CD4-positive, alpha-beta T cell treated with Interleukin-12 subunit alpha and Interleukin-12 subunit beta, for 1 hour (primary cell): ENCODE measurements at regions not wholly inside any gene's neighbourhood (a gene's known extent, or its start where the extent isn't known, plus 50 kb on each side); places are given as distances from the start of the nearest gene placed in this dataset.

Source experiments
- DNase-seq: peaks from one replicate; pipeline ENCODE4 v3.0.0-alpha.2; 2020

DNA sequence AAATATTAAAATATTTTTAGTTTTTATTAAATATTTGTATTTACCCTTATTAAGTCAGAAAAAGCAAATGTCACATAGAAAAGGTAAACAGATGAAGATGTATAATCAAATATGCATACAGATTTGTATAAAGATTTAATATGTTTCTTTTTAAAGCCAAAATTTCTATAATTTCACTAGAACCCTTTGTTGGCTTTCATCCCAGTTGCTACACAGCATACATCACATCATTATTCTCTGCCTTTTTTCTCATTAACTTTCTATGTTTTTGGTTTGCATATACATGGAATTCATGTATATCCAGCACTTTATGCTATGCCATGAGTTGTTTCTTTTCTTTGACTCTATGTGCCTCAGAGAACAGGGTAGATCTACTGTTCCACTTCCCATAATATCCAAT, 957.9 kb upstream of the ADGRL2 start:
- DNase-seq: no peak

- DNase-seq: no peak
Measured at GRCh38 chr1:80841261-80841660, 959.5 kb upstream of the ADGRL2 start.

GRCh38 chr1:80837066-80837465, 963.7 kb upstream of the ADGRL2 start:
- DNase-seq: no peak

GRCh38 chr1:80836505-80836904, 964.2 kb upstream of the ADGRL2 start:
- no peak for DNase-seq

GRCh38 chr1:80827666-80828065, 973.1 kb upstream of the ADGRL2 start:
- DNase-seq: no peak

- DNase-seq: no peak
Measured at GRCh38 chr1:80825067-80825466, 975.7 kb upstream of the ADGRL2 start.

- DNase-seq: no peak
Measured at GRCh38 chr1:80818211-80818610, 982.5 kb upstream of the ADGRL2 start.

DNA sequence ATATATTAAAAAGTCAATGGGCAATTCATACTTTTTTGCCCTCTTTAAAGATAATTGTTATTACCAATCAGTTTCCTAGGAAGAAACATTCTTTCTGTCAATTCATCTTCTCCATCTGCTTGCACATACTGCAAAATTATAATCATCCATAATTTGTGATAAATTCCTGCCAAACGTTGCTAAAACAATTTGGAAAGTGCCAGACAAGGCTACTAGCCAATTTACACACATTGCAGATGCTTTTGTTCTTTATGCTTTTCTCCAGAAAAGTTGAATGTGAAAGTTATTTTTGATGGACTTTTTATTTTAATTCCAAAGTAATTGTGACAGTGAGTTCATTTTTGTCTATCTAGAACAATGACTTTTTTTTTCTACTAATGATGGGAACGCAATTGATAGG, 992.8 kb upstream of the ADGRL2 start:
- DNase-seq: no peak

- DNase-seq: no peak
Measured at GRCh38 chr1:80806431-80806830, 994.3 kb upstream of the ADGRL2 start.

DNA sequence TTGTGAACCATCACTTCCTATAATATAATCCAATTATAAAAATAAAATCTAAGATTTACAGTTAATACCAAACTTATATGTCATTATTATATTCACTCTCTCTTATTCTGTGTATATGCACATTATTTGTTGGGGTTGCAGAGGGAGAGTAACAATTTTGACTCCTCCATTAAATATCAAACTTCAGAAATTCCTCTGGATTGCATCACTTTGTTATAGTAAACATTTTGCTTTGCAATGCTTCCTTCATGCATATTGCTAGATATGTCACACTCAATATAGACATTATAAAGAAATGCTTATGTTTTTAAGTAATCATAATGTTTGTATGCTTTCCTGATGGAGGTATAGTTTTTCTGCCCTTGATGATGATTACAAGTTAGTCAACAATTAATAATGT, 999.0 kb upstream of the ADGRL2 start:
- DNase-seq: no peak

GRCh38 chr1:80799457-80799856, 1001.3 kb upstream of the ADGRL2 start:
- DNase-seq: no peak

- DNase-seq: no peak
Measured at GRCh38 chr1:80779275-80779674, 1021.5 kb upstream of the ADGRL2 start.

GRCh38 chr1:80778094-80778840, 1022.5 kb upstream of the ADGRL2 start:
- DNase-seq: no peak

- no peak for DNase-seq
Measured at GRCh38 chr1:80776266-80776665, 1024.5 kb upstream of the ADGRL2 start.

DNA sequence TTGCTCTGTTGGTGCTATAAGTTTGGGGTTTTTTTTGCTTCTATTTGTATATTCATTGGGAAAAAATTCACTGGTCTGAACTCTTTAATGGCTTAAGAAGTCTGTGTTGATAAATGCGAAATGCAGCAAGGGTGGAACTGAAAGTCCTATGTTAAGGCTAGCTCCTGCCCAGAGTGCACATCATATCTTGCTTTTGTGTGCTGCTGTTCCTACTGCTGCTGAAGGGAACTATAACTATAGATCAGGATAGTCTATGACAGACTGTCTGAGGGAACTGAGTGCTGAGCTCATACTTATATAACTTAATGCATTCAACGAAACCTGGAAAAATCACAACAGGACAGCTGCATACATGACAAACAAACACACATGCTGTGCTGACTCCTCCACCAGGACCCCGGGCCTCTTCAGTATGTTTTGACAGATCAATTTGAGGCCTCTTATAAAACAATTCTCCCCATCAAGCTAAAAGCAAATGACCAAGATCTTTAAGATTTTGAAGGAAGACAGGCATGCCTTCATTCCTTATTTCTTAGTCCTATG, 1031.5 kb upstream of the ADGRL2 start:
- DNase-seq: no peak

GRCh38 chr1:80767711-80768110, 1033.0 kb upstream of the ADGRL2 start:
- DNase-seq: no peak

DNA sequence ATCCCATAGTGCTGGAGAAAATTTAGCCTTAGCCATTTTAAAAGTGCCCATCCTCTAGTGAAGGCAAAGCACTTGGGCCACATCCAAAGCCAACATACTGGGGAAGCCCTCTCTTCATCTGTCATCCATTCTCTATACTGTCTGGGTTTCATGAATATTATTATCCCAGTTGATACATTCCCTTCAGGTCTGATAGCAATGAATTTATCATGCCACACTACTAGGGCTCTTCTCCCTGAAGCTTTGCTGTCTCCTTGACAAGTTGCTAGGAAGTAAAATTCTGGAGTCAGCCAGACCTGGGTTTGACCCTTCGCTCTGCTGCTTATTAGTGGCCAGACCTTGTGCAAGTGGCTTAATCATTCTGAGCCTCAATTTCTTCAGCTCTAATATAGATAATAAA, 1041.4 kb upstream of the ADGRL2 start:
- no peak for DNase-seq

GRCh38 chr1:80755944-80756343, 1044.8 kb upstream of the ADGRL2 start:
- no peak for DNase-seq

GRCh38 chr1:80751204-80751603, 1049.5 kb upstream of the ADGRL2 start:
- no peak for DNase-seq

DNA sequence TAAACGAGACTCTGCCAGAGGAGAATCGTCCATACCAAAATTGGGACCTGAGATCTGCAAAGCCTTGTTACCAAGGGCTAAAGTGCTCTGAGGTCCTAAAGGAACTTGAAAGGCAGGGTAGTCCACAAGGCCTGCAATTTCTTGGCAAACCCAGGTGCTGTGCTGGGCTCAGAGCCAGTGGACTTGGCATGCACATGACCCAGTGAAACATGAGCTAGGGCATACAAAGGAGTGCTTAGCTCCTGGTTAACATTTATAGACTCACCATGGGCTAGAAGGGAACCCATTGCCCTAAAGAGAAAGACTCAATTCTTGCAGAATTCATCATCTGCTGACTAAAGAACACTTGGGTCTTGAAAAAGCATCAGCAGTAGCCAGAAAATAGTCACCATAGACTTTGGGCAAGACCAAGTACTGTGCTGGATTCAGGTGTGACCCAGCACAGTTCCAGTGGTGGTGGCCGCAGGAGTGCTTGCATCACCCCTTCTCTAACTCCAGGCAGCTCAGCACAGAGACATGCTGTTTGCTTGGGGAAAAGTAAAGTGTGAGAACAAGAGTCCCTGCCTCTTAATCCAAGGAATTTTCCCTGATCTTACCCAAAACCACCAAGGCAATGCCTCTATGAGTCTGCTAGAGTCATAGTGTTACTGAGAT, 1069.4 kb upstream of the ADGRL2 start:
- DNase-seq: no peak

DNA sequence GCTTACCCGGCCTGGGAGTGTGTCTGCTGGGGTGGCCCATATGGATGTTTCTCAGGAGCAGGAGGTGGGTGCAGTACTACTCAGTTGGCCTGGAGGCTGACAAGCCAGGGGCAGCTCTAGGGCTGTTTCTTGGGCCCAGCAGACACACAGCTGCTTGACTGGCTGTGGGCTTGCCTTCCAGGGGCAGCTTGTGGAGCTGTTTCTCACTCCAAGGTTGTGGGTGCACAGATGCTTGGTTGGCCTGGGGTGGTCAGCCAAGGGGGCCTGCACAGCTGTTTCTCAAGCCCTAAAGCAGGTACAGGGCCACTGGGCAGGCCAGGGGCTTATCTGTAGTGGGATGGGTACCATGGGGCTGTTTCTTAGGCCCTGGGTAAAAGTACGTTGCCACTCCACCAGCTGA, 1078.1 kb upstream of the ADGRL2 start:
- DNase-seq: no peak

DNA sequence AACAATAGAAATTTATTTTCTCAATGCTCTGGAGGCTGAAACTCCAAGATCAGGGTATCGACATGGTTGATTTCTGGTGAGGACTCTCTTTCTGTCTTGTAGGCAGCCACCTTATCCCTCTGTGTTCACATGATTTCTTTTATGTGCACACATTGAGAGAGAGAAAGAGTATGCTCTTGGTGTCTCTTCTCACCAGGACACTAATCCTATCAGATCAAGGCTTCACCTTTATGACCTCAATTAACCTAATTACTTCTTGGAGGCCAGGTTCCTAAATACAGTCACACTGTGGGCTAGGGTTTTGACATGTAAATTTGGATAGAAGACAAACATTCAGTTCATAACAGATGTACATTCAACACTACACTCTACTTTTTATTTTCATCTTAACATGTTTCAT, 1094.2 kb upstream of the ADGRL2 start:
- no peak for DNase-seq

DNA sequence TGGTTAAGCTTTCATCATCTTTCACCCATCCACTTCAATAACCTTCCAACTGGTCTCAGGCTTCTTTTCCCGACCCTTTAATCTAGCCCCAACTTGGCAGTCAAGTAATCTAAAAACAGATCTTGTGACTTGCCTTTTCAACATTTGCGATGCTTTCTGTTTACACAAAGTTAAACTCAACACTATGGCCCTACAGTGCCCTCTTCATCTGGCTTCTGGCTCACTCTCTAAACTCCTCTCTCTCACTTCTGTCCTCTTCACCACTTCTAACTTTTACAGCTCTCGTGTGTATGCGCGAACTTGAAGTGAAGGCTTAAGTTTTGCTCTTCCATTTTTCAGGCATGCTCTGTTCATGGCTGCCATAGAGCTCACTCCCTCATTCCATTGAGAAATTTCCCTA, 1122.3 kb upstream of the ADGRL2 start:
- no peak for DNase-seq

DNA sequence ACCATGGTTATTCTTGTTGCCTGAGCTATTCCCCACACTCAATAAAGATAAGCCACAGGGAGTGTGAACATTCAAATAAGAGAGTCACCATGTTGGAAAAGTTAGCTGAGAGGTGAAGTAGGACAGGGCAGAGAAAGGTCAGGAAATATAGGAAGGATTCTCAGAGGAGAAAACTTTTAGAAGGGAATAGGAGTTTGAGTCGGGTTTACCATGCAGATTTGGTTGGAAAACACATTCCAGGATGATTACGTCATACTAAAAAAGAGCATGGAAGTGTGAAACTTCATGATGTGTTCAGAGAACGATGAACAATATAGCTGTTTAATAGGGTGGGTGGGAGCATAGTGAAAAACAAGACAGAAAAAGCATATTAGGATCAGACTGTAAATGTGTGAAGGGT, 1125.3 kb upstream of the ADGRL2 start:
- no peak for DNase-seq
